Peyer's patch (tissue), 4 donors: ENCODE measurements at regions not wholly inside any gene's neighbourhood (a gene's known extent, or its start where the extent isn't known, plus 50 kb on each side); places are given as distances from the start of the nearest gene placed in this dataset.

Experiments
- POLR2A ChIP-seq, 2 donors: fragments of 450-650 bp; IDR thresholded peaks; one replicate each; pipeline ENCODE4 v1.5.1; 2017; ENCODE audit warnings: antibody characterized with exemption in 2 of 2, mild to moderate bottlenecking in 2 of 2, moderate library complexity in 2 of 2
- TF ChIP-seq, protein P1 (sequence below), 6 experiments: fragments of 450-650 bp in 4 of 6; fragments of 200-600 bp in 2 of 6; sonication (generic) in 1 of 6; IDR thresholded peaks; one replicate each; pipeline ENCODE4 v1.5.1; 2017 to 2019; ENCODE audit warnings: antibody characterized with exemption in 6 of 6, mild to moderate bottlenecking in 3 of 6, moderate library complexity in 1 of 6

DNA sequence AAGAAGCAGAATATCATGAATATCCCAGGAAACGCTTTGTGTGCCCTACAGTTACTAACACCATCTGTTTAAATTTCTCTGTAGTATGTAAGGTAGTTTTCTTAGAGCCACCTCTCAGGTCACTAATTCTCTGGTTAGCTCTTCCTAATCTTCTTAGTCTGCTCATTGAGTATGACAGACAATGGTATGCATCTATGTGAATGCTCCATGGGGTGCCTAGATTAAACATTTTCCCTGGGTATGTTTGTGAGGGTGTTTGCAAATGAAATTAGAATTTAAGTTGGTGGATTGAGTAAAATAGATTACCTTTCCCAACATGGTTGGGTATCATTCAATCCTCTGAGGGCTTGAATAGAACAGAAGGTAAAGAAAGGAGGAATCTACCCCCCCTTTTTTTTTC lies 233.0 kb downstream of the PCDH18 start:
- TF ChIP-seq, protein P1, sequence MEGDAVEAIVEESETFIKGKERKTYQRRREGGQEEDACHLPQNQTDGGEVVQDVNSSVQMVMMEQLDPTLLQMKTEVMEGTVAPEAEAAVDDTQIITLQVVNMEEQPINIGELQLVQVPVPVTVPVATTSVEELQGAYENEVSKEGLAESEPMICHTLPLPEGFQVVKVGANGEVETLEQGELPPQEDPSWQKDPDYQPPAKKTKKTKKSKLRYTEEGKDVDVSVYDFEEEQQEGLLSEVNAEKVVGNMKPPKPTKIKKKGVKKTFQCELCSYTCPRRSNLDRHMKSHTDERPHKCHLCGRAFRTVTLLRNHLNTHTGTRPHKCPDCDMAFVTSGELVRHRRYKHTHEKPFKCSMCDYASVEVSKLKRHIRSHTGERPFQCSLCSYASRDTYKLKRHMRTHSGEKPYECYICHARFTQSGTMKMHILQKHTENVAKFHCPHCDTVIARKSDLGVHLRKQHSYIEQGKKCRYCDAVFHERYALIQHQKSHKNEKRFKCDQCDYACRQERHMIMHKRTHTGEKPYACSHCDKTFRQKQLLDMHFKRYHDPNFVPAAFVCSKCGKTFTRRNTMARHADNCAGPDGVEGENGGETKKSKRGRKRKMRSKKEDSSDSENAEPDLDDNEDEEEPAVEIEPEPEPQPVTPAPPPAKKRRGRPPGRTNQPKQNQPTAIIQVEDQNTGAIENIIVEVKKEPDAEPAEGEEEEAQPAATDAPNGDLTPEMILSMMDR (IDR thresholded peaks at IDR 0.05): no peak
- no peak for TF ChIP-seq POLR2A (IDR thresholded peaks at IDR 0.05)
